ENCODE measurements at regions not wholly inside any gene's neighbourhood (a gene's known extent, or its start where the extent isn't known, plus 50 kb on each side); places are given as distances from the start of the nearest gene placed in this dataset.

DNA sequence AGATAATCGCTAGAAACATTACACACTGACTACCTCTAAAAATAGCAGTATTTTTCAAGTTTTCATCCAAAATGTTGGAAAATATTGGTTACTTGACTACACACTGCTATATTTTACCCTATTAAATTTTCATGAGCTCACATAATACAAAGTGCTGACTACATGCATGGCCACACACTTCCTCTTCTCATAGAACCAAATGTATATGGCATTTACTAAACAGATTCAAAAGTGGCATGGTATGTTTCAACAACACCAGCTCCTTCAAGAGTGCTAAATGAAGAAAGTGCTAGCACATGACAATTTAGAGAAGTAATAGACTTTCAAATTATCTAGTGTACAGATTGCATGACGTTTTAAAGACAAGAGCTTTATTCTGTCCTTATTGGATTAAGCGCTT, 780.4 kb upstream of the SLITRK6 start:
- TF ChIP-seq, protein P1, sequence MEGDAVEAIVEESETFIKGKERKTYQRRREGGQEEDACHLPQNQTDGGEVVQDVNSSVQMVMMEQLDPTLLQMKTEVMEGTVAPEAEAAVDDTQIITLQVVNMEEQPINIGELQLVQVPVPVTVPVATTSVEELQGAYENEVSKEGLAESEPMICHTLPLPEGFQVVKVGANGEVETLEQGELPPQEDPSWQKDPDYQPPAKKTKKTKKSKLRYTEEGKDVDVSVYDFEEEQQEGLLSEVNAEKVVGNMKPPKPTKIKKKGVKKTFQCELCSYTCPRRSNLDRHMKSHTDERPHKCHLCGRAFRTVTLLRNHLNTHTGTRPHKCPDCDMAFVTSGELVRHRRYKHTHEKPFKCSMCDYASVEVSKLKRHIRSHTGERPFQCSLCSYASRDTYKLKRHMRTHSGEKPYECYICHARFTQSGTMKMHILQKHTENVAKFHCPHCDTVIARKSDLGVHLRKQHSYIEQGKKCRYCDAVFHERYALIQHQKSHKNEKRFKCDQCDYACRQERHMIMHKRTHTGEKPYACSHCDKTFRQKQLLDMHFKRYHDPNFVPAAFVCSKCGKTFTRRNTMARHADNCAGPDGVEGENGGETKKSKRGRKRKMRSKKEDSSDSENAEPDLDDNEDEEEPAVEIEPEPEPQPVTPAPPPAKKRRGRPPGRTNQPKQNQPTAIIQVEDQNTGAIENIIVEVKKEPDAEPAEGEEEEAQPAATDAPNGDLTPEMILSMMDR (IDR thresholded peaks at IDR 0.05), result no peak
- TF ChIP-seq POLR2A (IDR thresholded peaks at IDR 0.05), result no peak
- TF ChIP-seq POLR2AphosphoS5 (IDR thresholded peaks at IDR 0.05), result no peak
